Fibroblast of pulmonary artery (primary cell): ENCODE measurements at regions not wholly inside any gene's neighbourhood (a gene's known extent, or its start where the extent isn't known, plus 50 kb on each side); places are given as distances from the start of the nearest gene placed in this dataset.

Source experiments
- DNase-seq: peaks from one replicate; pipeline ENCODE4 v3.0.0-alpha.2; 2010; ENCODE audit warnings: low read depth
- H3K4me3 ChIP-seq: replicated peaks from 2 replicates; pipeline ENCODE4 v1.5.1; 2011; ENCODE audit warnings: low read depth, mild to moderate bottlenecking, control low read depth, low read length, moderate library complexity
- TF ChIP-seq, protein P1 (sequence below): IDR thresholded peaks from 2 replicates; pipeline ENCODE4 v1.5.1; 2011; ENCODE audit warnings: mild to moderate bottlenecking, control low read depth, low read length, inconsistent platforms; ENCODE audit errors: missing control alignments

DNA sequence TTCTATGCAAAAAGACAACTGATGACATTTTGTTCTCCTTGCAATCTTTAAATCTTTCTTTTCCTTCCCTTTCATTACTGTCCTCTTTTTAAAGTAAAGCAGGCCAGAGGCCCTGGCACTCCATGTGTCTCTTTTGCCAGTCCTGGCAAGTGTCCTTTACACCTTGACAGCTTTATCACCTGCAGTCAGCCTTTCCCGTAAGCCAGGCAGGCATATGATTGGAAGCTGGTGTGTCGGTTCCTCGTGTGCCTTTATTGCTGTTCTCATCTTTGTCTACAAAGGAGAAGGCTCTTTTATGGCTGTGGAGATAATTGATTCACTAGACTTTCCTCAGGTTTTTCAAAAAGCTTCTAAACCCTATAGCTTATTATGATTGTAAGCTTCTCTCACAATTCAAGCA, 162.3 kb upstream of the FBXL4 start:
- no peak overlapping the region for H3K4me3 ChIP-seq
- no peak for DNase-seq
- TF ChIP-seq, protein P1, sequence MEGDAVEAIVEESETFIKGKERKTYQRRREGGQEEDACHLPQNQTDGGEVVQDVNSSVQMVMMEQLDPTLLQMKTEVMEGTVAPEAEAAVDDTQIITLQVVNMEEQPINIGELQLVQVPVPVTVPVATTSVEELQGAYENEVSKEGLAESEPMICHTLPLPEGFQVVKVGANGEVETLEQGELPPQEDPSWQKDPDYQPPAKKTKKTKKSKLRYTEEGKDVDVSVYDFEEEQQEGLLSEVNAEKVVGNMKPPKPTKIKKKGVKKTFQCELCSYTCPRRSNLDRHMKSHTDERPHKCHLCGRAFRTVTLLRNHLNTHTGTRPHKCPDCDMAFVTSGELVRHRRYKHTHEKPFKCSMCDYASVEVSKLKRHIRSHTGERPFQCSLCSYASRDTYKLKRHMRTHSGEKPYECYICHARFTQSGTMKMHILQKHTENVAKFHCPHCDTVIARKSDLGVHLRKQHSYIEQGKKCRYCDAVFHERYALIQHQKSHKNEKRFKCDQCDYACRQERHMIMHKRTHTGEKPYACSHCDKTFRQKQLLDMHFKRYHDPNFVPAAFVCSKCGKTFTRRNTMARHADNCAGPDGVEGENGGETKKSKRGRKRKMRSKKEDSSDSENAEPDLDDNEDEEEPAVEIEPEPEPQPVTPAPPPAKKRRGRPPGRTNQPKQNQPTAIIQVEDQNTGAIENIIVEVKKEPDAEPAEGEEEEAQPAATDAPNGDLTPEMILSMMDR = no peak

DNA sequence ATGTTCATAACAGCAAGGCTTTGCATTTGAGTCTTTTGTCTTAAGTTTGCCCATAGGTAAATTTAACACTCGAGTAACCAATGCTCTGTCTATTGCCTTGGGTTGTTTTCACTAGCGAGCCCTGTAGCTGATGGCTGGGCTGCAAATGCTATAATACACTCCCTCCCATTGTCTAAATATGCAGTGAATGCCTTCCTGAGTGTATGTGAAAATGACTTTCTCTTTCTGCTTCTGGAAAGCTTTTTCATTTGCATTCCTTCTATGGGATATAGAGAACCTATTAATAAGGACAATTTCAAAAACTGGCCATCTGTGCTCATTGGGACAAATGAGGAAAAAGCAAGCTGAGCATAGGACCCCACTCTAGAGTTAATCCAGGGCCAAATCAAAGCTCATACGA, 156.5 kb upstream of the FBXL4 start:
- no peak overlapping the region for H3K4me3 ChIP-seq
- TF ChIP-seq, protein P1 = no peak
- DNase-seq = no peak

DNA sequence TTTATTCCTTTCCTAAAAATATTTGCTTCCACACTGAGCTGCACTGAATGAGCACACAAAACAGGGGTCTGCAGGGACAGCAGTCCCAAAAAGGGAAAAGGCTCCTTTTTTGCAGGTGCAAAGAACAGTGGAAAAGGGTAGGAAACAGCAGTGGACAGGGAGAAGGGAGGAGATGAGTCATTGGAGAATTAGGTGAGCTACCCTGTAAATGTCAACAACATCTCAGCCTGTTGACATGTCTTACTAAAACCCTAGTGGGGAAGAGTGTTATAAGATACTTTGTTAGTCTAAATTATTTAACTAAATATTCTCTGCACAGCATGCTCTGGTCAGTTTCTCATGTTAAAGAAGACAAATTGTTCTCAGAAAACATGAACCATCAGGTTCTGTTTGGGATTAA, 151.5 kb upstream of the FBXL4 start:
- no peak overlapping the region for H3K4me3 ChIP-seq
- TF ChIP-seq, protein P1 = no peak
- no peak for DNase-seq

DNA sequence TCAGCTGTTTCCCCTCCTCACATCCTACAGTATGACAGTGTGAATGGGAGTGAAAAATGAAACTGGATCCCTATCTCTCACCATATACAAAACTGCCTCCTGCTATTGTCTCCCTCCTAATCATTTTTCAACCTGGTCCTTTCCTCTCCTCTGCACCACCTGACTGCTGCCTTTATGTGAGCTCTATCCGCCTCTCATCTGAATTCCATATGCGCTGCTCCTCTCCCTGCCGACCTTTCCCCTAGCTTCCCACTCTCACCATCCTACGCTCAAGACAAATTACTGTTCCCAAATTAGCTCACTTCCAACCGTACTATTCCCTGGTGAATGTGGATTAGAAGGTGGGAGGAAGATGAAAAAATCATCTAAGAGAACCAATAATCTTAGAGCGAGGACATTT, 148.4 kb upstream of the FBXL4 start:
- no peak for DNase-seq
- TF ChIP-seq, protein P1 = no peak
- H3K4me3 ChIP-seq = no peak overlapping the region

DNA sequence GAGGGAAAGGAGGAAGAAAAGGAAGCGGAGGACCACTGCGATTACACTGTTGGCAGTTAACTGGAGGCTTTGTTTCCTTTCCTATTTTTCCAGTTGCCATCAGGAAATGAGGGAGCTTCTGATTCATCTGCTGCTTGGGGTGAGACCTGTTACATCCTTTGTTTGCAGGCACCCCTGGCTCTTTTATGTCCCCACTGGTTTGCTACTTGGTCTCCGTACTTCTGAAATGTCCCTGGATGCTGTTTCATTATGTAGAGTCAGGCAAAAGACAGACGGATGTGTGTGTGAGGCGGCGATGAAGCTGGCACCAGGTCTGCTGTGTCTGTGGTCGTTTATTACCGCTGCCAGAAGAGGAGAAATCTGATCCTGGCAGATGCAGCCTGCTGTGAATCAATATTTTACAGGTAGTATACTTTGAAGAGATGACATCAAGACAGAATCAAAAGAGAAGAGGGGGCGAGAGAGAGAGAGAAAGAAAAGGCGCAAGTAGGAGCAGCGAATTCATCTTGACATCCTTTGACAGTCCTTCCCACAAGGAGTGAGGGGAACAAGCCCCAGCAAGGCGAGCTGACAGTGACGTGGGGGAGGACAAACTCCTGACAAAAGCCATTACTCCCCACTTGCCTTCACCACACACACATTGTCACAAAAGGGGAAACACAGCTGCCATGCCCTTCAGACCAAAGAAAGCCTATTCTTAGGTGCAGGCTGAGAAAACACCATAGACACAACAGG, 145.9 kb upstream of the FBXL4 start:
- DNase-seq = no peak
- TF ChIP-seq, protein P1 = no peak

DNA sequence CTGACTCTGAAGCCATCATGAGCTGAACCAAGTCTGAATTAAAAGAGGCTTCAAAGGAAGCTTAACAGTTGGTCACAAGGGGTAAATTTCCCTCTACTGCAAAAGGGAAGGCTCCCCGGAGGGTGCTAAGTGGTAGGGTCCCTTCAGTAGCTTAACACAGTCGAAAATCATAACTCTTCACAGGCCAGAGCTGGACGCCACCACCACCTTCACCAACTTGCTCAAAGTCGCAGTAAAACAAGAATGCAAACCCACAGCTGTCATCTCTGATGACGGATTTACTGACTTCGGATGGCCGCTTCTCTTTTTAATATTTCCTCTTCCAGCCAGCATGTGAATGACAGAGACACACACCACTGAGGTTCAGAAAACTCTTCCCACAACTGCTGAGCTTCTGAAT, 144.7 kb upstream of the FBXL4 start:
- no peak overlapping the region for H3K4me3 ChIP-seq
- TF ChIP-seq, protein P1 = no peak
- DNase-seq = no peak

More for the DNA sequence above, 145.9 kb upstream of the FBXL4 start:
- no peak overlapping the region for H3K4me3 ChIP-seq

DNA sequence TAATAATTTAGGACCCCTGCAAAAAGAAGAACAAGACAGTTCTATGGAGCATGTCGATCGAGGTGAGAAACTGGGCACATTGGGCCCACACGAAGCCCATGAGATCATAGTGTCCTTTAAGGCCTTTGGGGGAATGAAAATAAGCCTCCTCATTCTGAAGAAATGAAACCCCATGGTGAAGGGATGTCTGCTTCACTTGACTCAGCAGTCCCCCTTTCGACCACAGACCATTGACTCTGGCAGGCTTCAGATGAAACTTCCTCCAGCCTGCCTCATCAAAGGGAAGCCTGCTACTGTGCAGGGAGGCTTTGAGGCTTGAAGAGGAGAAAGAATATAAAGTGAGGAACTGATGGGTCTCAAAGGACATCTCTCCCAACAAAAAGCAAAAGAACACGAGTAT, 144.2 kb upstream of the FBXL4 start:
- TF ChIP-seq, protein P1 = no peak
- DNase-seq = no peak
- no peak overlapping the region for H3K4me3 ChIP-seq
